Naive B cell (primary cell): ENCODE measurements at regions not wholly inside any gene's neighbourhood (a gene's known extent, or its start where the extent isn't known, plus 50 kb on each side); places are given as distances from the start of the nearest gene placed in this dataset.

Experiments used
- ATAC-seq, 2 donors: fragments of 150-1000 bp; cut with Tn5 transposase; 2 replicates each; pipeline ENCODE4 v1.10.0; 2021; ENCODE audit warnings: low read depth in 2 of 2, mild to moderate bottlenecking in 2 of 2, moderate library complexity in 2 of 2
- DNase-seq: peaks from one replicate; pipeline ENCODE4 v3.0.0; 2022
- H3K27ac Mint-ChIP-seq, 6 donors: one replicate each; pipeline ENCODE4 v1.8.0; 2020 to 2022; ENCODE audit warnings: mild to moderate bottlenecking in 6 of 6, mixed read lengths in 6 of 6, moderate library complexity in 5 of 6, inconsistent platforms in 2 of 6
- H3K27me3 Mint-ChIP-seq, 3 donors: one replicate each; pipeline ENCODE4 v1.8.0; 2021 to 2022; ENCODE audit warnings: mixed read lengths in 3 of 3, mild to moderate bottlenecking in 1 of 3
- H3K36me3 Mint-ChIP-seq, 2 donors: one replicate each; pipeline ENCODE4 v1.8.0; 2020 to 2022; ENCODE audit warnings: mixed read lengths in 2 of 2, inconsistent platforms in 1 of 2, mild to moderate bottlenecking in 1 of 2
- H3K4me1 Mint-ChIP-seq, 3 donors: one replicate each; pipeline ENCODE4 v1.8.0; 2020 to 2022; ENCODE audit warnings: mixed read lengths in 3 of 3, inconsistent platforms in 1 of 3, mild to moderate bottlenecking in 1 of 3, moderate library complexity in 1 of 3
- H3K4me3 Mint-ChIP-seq, 8 donors: one replicate each; pipeline ENCODE4 v1.8.0; 2020 to 2022; ENCODE audit warnings: mild to moderate bottlenecking in 8 of 8, mixed read lengths in 8 of 8, moderate library complexity in 8 of 8, inconsistent platforms in 2 of 8
- H3K9me3 Mint-ChIP-seq, 7 donors: one replicate each; pipeline ENCODE4 v1.8.0; 2020 to 2022; ENCODE audit warnings: mixed read lengths in 7 of 7, mild to moderate bottlenecking in 5 of 7, inconsistent platforms in 2 of 7, moderate library complexity in 1 of 7

GRCh38 chr20:50427719-50428083, 82.5 kb upstream of the PTPN1 start:
- no peaks in the 10 kb centered on the region for H3K9me3 Mint-ChIP-seq
- no peak overlapping the region for H3K4me3 Mint-ChIP-seq
- peaks cover 19 to 33% (median 31%) of the 10 kb centered on the region in 3 donors for H3K27me3 Mint-ChIP-seq
- DNase-seq (no peak), ATAC-seq (no peak)
- peak overlapping the region in 1 of 6 donors; percentile 10 for H3K27ac Mint-ChIP-seq
- no peaks in the 10 kb centered on the region for H3K4me1 Mint-ChIP-seq
- no peaks in the 10 kb centered on the region for H3K36me3 Mint-ChIP-seq

- Mint-ChIP-seq H3K36me3 (no peaks in the 10 kb centered on the region), H3K27ac (no peak overlapping the region), H3K27me3 (peaks cover 19 to 37% (median 35%) of the 10 kb centered on the region in 3 donors), H3K4me3 (no peak overlapping the region), H3K4me1 (no peaks in the 10 kb centered on the region), H3K9me3 (peaks cover 0 to 2% (median 0%) of the 10 kb centered on the region in 7 donors)
- no peak for DNase-seq
- no peak for ATAC-seq
Observed at GRCh38 chr20:50428097-50428828, 81.9 kb upstream of the PTPN1 start.

- ATAC-seq, result no peak
- H3K9me3 Mint-ChIP-seq, result peaks cover 0 to 2% (median 0%) of the 10 kb centered on the region in 7 donors
Observed at GRCh38 chr20:50429412-50429811, 80.8 kb upstream of the PTPN1 start.

GRCh38 chr20:50431066-50431450, 79.1 kb upstream of the PTPN1 start:
- H3K4me3 Mint-ChIP-seq, result no peak overlapping the region
- no peaks in the 10 kb centered on the region for H3K36me3 Mint-ChIP-seq
- DNase-seq, result no peak
- no peak overlapping the region for H3K27ac Mint-ChIP-seq
- no peaks in the 10 kb centered on the region for H3K4me1 Mint-ChIP-seq
- H3K9me3 Mint-ChIP-seq, result peaks cover 0 to 5% (median 0%) of the 10 kb centered on the region in 7 donors
- no peak for ATAC-seq
- peaks cover 15 to 44% (median 40%) of the 10 kb centered on the region in 3 donors for H3K27me3 Mint-ChIP-seq

More at GRCh38 chr20:50429412-50429811, 80.8 kb upstream of the PTPN1 start:
- no peak for DNase-seq
- no peaks in the 10 kb centered on the region for H3K36me3 Mint-ChIP-seq
- H3K27me3 Mint-ChIP-seq, result peaks cover 16 to 38% (median 36%) of the 10 kb centered on the region in 3 donors
- H3K4me3 Mint-ChIP-seq, result no peak overlapping the region
- no peaks in the 10 kb centered on the region for H3K4me1 Mint-ChIP-seq
- no peak overlapping the region for H3K27ac Mint-ChIP-seq

- DNase-seq (no peak), ATAC-seq (no peak)
- no peaks in the 10 kb centered on the region for H3K4me1 Mint-ChIP-seq
- no peaks in the 10 kb centered on the region for H3K36me3 Mint-ChIP-seq
- H3K27ac Mint-ChIP-seq, result peak overlapping the region in 1 of 6 donors; percentile 36
- H3K4me3 Mint-ChIP-seq, result no peak overlapping the region
- peaks cover 0 to 5% (median 0%) of the 10 kb centered on the region in 7 donors for H3K9me3 Mint-ChIP-seq
- H3K27me3 Mint-ChIP-seq, result peaks cover 4 to 43% (median 42%) of the 10 kb centered on the region in 3 donors
Observed at GRCh38 chr20:50433001-50433761, 77.0 kb upstream of the PTPN1 start.

- Mint-ChIP-seq H3K36me3 (no peaks in the 10 kb centered on the region), H3K27ac (no peak overlapping the region), H3K4me3 (peak overlapping the region in 1 of 8 donors; percentile 56), H3K9me3 (peaks cover 0 to 5% (median 0%) of the 10 kb centered on the region in 7 donors), H3K4me1 (no peaks in the 10 kb centered on the region), H3K27me3 (peaks cover 3 to 43% (median 42%) of the 10 kb centered on the region in 3 donors)
- DNase-seq, result no peak
- no peak for ATAC-seq
Observed at GRCh38 chr20:50434321-50434652, 75.9 kb upstream of the PTPN1 start.

GRCh38 chr20:50434653-50435396, 75.4 kb upstream of the PTPN1 start:
- H3K36me3 Mint-ChIP-seq, result no peaks in the 10 kb centered on the region
- ATAC-seq (no peak), DNase-seq (no peak)
- no peaks in the 10 kb centered on the region for H3K4me1 Mint-ChIP-seq
- H3K4me3 Mint-ChIP-seq, result no peak overlapping the region
- H3K9me3 Mint-ChIP-seq, result peaks cover 0 to 5% (median 0%) of the 10 kb centered on the region in 7 donors
- H3K27me3 Mint-ChIP-seq, result peaks cover 3 to 48% (median 47%) of the 10 kb centered on the region in 3 donors
- H3K27ac Mint-ChIP-seq, result no peak overlapping the region

GRCh38 chr20:50435397-50436051, 74.7 kb upstream of the PTPN1 start:
- Mint-ChIP-seq H3K36me3 (no peaks in the 10 kb centered on the region), H3K4me3 (no peak overlapping the region), H3K9me3 (peaks cover 0 to 5% (median 0%) of the 10 kb centered on the region in 7 donors), H3K4me1 (no peaks in the 10 kb centered on the region), H3K27me3 (peaks cover 3 to 53% (median 51%) of the 10 kb centered on the region in 3 donors), H3K27ac (no peak overlapping the region)
- ATAC-seq (no peak), DNase-seq (no peak)

GRCh38 chr20:50436052-50436656, 74.0 kb upstream of the PTPN1 start:
- DNase-seq, result no peak
- H3K4me1 Mint-ChIP-seq, result no peaks in the 10 kb centered on the region
- no peak overlapping the region for H3K27ac Mint-ChIP-seq
- peaks cover 7 to 53% (median 52%) of the 10 kb centered on the region in 3 donors for H3K27me3 Mint-ChIP-seq
- no peak for ATAC-seq
- H3K36me3 Mint-ChIP-seq, result no peaks in the 10 kb centered on the region
- peaks cover 0 to 5% (median 0%) of the 10 kb centered on the region in 7 donors for H3K9me3 Mint-ChIP-seq
- H3K4me3 Mint-ChIP-seq, result no peak overlapping the region

GRCh38 chr20:50436696-50437095, 73.5 kb upstream of the PTPN1 start:
- ATAC-seq, result no peak

GRCh38 chr20:50438986-50439407, 71.2 kb upstream of the PTPN1 start:
- Mint-ChIP-seq H3K27me3 (peaks cover 9 to 38% (median 29%) of the 10 kb centered on the region in 3 donors), H3K27ac (no peak overlapping the region), H3K9me3 (peaks cover 0 to 5% (median 0%) of the 10 kb centered on the region in 7 donors), H3K4me1 (no peaks in the 10 kb centered on the region), H3K36me3 (no peaks in the 10 kb centered on the region), H3K4me3 (no peak overlapping the region)
- DNase-seq, result no peak
- no peak for ATAC-seq

More at GRCh38 chr20:50436696-50437095, 73.5 kb upstream of the PTPN1 start:
- peaks cover 0 to 5% (median 0%) of the 10 kb centered on the region in 7 donors for H3K9me3 Mint-ChIP-seq
- H3K36me3 Mint-ChIP-seq, result no peaks in the 10 kb centered on the region
- H3K27ac Mint-ChIP-seq, result no peak overlapping the region
- H3K4me3 Mint-ChIP-seq, result no peak overlapping the region
- H3K27me3 Mint-ChIP-seq, result peaks cover 10 to 51% (median 47%) of the 10 kb centered on the region in 3 donors
- DNase-seq, result no peak
- no peaks in the 10 kb centered on the region for H3K4me1 Mint-ChIP-seq

- DNase-seq, result no peak
- no peak overlapping the region for H3K4me3 Mint-ChIP-seq
- H3K27me3 Mint-ChIP-seq, result peaks cover 9 to 38% (median 24%) of the 10 kb centered on the region in 3 donors
- H3K36me3 Mint-ChIP-seq, result no peaks in the 10 kb centered on the region
- H3K9me3 Mint-ChIP-seq, result peaks cover 0 to 2% (median 0%) of the 10 kb centered on the region in 7 donors
- no peak overlapping the region for H3K27ac Mint-ChIP-seq
- H3K4me1 Mint-ChIP-seq, result no peaks in the 10 kb centered on the region
- no peak for ATAC-seq
Observed at GRCh38 chr20:50439539-50440453, 70.4 kb upstream of the PTPN1 start.
